Stimulated activated CD4-positive, alpha-beta T cell treated with anti-CD3 and anti-CD28 coated beads, Interleukin-1b, Interleukin-23, amount 100 ng/mL, for 1 hour (primary cell): ENCODE measurements at regions not wholly inside any gene's neighbourhood (a gene's known extent, or its start where the extent isn't known, plus 50 kb on each side); places are given as distances from the start of the nearest gene placed in this dataset.

Experiments used
- DNase-seq, 2 donors: peaks; one replicate each; pipeline ENCODE4 v3.0.0-alpha.2; 2020; ENCODE audit warnings: low read depth in 2 of 2

DNA sequence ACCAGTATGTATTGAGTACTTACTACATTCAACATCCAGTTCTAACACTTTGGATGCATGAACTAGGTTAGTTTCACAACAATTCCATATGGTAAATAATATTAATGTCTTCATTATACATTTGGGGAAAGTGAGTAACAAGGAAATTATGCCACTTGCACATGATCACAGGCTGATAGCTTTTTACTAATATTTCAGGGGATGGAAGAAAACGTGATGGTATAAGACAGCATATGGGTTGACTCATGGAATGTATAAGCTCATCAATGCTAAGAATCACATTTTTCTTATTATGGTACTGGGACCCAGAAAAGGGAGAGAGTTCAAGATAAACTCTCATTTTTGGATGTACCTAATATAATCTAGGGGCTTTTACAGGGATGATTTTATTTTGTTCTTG is 188.7 kb downstream of the MIAT start:
- no peak for DNase-seq

DNA sequence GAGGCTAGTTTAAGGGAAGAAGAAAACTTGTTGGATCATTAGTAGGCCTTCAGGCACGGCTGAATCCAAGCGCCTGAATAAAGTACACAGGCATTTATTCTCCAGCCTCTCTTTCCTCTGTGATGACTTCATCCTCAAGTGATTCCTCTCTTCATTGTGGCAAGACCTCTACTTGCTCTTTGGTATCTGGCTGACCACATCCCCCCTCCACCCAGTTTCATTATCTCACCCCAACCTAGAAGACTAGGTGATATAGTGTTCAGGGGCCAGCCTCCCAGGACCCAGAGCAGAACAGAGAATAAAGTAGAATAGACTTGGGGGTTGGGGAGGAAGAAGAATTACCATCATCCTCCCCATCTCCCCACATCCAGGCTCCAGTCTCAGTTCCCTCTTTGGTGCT is 189.3 kb downstream of the MIAT start:
- DNase-seq: no peak

DNA sequence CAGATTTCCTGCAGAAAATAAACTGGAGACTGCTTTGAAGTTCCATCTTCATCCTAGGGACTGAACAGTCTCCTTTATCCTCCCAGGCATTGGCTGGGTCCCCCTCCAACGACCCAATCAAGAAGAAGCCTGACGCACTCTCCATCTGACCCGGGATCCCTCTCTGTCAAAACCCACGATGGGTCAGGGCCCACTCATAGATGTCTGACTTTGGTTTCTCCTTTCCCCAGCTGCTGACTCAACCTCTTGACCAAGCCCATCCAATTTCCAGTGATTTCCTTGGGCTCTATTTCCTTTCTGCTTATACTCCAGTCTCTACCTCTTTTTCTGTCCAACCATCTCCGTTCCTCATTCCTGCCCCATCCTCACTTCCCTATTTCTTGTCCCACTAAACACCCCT is 189.7 kb downstream of the MIAT start:
- no peak for DNase-seq

DNA sequence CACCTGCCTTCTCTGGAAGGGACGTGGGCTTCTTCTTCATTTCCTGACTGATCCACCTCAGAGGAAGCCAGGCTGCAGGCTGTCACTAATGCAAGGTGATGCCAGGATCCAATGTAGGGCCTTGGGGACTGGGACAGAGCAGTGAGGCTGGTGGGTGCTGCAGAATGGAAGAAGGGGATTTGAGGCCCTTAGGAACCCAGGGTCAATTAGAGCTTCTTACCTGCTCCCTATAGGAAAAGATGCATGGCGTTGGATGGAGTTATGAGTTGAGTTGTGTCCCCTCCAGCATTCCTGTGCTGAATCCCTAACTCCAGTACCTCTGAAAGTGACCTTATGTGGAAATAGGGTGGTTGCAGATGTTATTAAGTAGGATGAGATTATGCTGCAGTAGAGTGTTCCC is 190.4 kb downstream of the MIAT start:
- no peak for DNase-seq

- no peak for DNase-seq
Observed at GRCh38 chr22:26848244-26848920, 191.0 kb downstream of the MIAT start.

DNA sequence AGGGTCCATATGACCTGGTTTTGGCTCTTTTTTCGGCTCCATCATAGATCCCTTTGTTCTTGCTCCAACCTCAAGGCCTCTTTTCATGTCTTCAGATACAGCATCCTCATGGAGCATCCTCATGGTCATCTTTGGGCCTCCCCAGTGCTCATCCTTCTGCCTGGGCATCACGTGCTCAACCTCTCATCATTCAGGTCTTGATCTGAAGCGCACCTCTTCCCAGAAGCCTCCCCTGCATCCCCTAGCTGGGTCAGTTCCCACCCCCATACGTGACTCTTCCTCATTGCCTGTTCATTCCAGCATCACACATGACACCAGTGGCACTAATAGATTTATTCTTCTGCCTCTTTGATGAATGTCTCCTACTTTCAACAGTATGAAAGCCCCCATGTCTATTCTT is 192.2 kb downstream of the MIAT start:
- DNase-seq: no peak

GRCh38 chr22:26851125-26851524 is 193.7 kb downstream of the MIAT start:
- DNase-seq: no peak

GRCh38 chr22:26852176-26852575 is 194.8 kb downstream of the MIAT start:
- no peak for DNase-seq

- no peak for DNase-seq
Observed at GRCh38 chr22:26853071-26853470, 195.7 kb downstream of the MIAT start.

DNA sequence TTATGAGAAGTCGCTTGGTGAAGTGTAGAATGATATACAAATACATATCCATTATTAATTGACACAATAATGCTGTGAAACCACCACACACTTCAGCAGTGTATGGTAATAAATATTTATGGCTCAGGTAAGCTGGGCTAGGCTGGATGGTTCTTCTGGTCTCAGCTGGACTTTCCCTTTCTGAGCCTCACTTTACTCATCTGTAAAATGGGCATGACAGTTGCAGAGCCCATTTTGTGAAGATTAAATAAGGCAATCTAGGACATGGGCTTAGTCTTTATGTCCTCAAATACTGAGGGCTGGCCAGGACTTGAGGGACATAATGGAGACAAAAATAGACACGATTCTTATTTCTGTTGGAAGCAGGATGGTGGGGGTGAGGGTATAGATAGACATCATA is 196.1 kb downstream of the MIAT start:
- DNase-seq: no peak

DNA sequence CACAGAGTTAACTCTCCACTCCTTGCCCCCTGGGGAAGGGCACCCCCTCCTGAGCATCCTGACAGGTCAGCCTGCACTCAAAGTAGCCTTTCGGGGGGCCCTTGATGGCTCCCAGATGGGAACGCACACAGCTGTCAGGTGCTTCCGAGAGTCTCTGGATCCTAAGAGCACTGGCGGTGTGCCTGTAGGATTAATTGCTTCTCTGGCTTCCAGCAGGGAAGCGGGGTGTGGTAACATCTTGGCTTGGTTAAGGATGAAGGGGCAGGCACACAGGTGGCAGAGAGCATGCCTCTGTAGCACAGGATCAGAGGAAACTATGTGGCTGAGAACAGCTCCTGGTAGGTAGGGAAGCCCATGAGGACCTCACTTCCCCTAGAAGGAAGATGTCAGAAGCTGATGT is 199.8 kb downstream of the MIAT start:
- DNase-seq: no peak

DNA sequence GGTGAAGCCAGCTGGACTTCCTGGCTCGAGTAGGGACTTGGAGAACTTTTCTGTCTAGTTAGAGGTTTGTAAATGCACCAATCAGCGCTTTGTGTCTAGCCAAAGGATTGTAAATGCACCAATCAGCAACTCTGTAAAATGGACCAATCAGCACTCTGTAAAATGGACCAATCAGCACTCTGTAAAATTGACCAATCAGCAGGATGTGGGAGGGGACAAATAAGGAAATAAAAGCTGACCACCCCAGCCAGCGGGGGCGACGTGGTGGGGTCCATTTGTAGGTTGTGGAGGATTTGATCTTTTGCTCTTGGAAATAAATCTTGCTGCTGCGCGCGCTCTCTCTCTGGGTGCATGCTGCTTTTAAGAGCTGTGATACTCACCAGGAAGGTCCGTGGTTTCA is 202.9 kb downstream of the MIAT start:
- DNase-seq: no peak

DNA sequence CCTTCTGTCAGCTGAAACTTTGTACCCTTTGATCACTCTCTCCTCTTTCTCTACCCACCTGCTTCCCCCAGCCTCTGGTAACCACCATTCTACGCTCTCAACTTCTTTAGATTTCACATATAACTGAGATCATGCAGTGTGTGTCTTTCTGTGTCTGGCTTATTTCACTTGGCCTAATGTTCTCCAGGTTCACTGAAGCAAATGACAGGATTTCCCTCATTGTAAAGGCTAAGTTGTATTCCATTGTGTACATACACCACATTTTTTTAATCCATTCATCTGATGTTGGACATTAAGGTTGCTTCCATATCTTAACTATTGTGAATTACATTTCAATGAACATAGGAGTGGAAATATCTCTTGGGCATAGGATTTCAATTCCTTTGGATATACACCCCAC is 207.6 kb downstream of the MIAT start:
- no peak for DNase-seq

- DNase-seq: no peak
Observed at GRCh38 chr22:26883393-26883792, 226.0 kb downstream of the MIAT start.

- DNase-seq: no peak
Observed at GRCh38 chr22:26884921-26885320, 227.5 kb downstream of the MIAT start.

DNA sequence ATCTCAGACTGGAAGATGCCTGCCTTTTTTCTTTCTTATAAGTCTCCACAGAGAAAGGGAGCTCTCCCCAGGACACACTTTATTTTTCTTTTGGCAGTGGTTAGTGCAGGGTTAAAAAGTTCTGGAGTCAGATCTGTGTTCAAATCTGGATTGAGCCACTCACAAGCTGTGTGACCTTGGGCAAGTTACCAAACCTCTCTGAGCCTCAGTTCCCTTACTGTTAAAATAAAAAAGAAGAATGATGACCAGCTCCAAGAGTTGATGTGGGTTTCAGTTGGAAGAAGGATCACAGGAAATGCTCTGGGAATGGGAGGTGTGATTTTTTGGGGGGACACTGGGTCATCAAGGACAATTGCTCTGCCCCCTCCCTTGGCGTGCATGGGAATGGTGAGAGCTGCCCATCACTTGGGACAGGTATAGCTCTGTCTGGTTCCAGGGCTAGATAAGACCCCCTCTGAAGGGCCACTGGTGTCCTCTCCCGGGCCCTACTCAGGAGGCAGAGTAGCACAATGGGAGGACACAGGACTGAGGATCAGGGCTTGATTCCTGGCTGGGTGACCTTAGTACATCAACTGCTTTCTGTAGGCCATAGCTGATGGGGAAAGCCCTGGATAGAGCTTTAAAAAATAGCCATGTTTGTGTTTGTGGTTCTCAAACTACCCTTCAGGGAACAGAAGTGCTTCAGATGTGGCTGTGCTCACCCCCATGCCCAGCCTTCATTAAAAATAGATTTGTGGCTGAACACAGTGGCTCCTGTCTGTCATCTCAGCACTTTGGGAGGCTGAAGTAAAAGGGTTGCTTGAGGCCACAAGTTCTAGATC is 228.3 kb downstream of the MIAT start:
- DNase-seq: no peak

- no peak for DNase-seq
Observed at GRCh38 chr22:26887456-26887855, 230.1 kb downstream of the MIAT start.

- DNase-seq: no peak
Observed at GRCh38 chr22:26887916-26888315, 230.5 kb downstream of the MIAT start.

GRCh38 chr22:26888887-26889286 is 231.5 kb downstream of the MIAT start:
- no peak for DNase-seq

- no peak for DNase-seq
Observed at GRCh38 chr22:26889802-26890201, 232.4 kb downstream of the MIAT start.

GRCh38 chr22:26890870-26891269 is 233.5 kb downstream of the MIAT start:
- no peak for DNase-seq

GRCh38 chr22:26891429-26891828 is 234.0 kb downstream of the MIAT start:
- DNase-seq: no peak
